Body of pancreas (tissue), 4 donors: ENCODE measurements at regions not wholly inside any gene's neighbourhood (a gene's known extent, or its start where the extent isn't known, plus 50 kb on each side); places are given as distances from the start of the nearest gene placed in this dataset.

ENCODE experiments used
- POLR2A ChIP-seq, 3 donors: fragments of 450-650 bp; IDR thresholded peaks; one replicate each; pipeline ENCODE4 v1.6.1; 2016; ENCODE audit warnings: antibody characterized with exemption in 3 of 3, mild to moderate bottlenecking in 2 of 3
- TF ChIP-seq, protein P1 (sequence below), 7 experiments: fragments of 450-650 bp in 4 of 7; fragments of 200-600 bp in 3 of 7; sonication (generic) in 3 of 7; IDR thresholded peaks; one replicate each; pipeline ENCODE4 v1.5.1; 2016 to 2019; ENCODE audit warnings: antibody characterized with exemption in 7 of 7

DNA sequence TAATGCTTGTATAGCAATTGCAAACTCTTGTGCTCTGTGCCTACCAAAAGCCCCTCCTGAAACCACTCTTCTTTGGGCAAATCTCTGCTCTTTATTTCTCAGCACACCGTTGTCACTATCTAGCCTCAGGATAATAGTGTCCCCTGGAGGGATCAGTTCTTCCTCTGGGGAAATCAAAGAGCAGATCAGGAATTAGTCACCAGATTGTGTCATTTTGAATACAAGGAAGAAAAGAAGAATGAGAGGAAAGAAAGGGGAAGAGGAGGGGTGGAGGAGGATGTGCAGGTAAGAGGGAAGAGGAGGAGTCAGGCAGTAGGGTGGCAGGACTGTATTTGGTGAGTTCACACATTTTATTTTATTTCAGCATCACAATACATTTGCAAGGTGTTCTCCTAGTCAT is 256.4 kb downstream of the GRIN2B start:
- TF ChIP-seq, protein P1, sequence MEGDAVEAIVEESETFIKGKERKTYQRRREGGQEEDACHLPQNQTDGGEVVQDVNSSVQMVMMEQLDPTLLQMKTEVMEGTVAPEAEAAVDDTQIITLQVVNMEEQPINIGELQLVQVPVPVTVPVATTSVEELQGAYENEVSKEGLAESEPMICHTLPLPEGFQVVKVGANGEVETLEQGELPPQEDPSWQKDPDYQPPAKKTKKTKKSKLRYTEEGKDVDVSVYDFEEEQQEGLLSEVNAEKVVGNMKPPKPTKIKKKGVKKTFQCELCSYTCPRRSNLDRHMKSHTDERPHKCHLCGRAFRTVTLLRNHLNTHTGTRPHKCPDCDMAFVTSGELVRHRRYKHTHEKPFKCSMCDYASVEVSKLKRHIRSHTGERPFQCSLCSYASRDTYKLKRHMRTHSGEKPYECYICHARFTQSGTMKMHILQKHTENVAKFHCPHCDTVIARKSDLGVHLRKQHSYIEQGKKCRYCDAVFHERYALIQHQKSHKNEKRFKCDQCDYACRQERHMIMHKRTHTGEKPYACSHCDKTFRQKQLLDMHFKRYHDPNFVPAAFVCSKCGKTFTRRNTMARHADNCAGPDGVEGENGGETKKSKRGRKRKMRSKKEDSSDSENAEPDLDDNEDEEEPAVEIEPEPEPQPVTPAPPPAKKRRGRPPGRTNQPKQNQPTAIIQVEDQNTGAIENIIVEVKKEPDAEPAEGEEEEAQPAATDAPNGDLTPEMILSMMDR (IDR thresholded peaks at IDR 0.05), result no peak
- TF ChIP-seq POLR2A (IDR thresholded peaks at IDR 0.05), result no peak
